GM11168 (cell line): ENCODE measurements at regions not wholly inside any gene's neighbourhood (a gene's known extent, or its start where the extent isn't known, plus 50 kb on each side); places are given as distances from the start of the nearest gene placed in this dataset.

Experiments
- in situ Hi-C: fragments of 300-500 bp; cut with MboI; formaldehyde crosslinking; loops from one replicate; pipeline ENCODE4 v1.12.0; 2022; ENCODE audit warnings: low sequenced_read_pairs; ENCODE audit not compliant: unreplicated experiment

DNA sequence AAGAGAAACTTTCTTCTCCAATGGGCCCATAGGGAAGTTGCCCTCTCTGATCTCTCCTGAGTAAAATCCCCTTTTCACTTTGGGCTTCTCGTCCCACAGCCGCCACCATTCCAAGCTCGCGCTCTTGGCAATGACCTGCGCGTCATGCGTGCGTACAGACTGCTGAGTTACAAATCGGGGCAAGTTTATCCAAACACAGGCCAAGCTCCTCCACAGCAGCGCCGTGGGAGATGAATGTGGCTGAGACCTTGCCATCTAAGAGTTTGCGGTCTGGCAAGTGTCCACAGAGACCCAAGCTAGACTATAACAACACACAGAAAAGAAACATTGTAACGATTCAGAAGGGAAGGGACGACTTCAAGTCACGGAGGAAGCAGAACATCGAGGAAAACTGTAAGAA lies 116.3 kb upstream of the SOD1 start:
- in situ Hi-C loops, result no loop called here

DNA sequence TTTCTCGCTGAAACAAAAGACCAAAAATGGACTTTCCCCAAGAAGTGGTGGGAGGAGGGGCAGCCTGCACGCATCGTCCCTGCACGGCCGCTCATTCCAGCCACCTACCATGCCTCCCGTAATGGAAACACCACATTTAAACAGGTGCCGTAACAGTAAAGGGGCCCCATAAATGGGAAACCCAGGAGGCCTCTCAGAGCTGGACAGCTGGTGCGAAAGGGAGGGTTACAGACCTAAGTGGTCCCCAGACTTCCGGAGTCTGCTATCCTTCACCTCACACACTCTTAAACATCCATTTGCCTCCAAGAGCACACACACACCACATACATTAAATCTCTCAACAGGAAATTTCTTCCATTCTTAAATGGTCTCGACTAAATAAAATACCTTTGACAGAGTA lies 120.7 kb upstream of the SOD1 start:
- in situ Hi-C loops, result no loop called here

DNA sequence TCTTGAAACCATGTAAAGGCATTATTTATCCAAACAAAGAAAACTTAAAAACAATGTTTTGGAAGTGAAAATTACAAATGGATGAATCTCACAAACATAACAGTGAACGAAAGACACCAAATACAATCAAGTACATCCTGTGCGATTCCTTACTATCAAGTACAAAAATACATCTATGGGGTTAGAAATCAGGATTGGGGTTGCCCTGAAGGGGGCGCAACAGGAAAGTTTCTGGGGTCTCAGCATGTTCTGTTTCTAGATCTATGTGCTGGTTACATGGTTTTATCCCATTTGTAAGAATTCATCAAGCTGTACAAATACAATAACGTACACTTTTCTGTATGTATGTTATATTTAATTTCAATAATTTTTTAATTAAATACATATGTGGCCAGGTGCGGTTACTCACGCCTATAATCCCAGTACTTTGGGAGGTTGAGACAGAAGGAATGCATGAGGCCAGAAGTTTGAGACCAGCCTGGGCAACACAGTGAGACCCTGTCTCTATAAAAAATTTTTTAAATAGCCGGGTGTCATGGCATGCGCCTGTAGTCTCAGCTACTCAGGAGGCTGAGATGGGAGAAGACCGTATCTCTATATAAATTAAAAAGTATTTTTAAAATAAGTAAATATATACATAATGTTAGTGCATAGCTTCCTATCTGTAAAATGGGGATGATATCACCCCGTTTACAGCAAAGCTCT lies 121.5 kb upstream of the SOD1 start:
- in situ Hi-C loops, result no loop called here

DNA sequence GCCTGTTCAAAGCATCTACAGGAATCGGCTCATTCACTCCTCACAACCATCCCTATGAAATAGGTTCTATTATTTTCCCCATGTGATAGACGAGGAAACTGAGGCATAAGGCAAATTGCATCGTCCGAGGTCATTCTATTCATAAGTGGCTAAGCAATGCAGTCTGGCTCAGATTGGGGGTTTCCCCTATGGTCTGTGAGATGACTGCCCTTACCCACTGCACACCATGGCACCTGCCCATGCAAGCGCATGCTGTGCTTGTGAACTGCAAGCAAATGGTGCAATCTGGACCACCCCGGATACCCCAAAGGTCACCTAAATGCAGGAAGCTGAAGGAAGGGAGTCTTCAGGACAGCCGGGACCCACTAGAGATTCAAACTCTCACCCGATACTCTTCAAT lies 123.4 kb upstream of the SOD1 start:
- in situ Hi-C loops, result no loop called here

DNA sequence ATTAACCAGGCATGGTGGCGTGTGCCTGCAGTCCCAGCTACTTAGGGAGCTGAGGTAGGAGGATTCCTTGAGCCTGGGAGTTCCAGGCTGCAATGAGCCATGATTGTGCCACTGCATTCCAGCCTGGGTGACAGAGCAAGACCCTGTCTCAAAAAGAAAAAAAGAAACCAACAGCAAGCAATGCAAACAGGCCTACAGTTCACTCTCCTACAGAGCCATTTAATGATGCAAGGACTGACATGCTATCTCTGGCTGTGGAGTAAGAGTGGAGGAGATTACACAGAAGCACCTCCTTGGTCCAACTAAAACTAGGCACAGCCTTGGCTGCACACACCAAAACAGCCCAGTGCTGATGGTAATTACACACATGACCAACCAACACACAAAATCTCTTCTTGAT lies 127.5 kb upstream of the SOD1 start:
- in situ Hi-C loops, result no loop called here

DNA sequence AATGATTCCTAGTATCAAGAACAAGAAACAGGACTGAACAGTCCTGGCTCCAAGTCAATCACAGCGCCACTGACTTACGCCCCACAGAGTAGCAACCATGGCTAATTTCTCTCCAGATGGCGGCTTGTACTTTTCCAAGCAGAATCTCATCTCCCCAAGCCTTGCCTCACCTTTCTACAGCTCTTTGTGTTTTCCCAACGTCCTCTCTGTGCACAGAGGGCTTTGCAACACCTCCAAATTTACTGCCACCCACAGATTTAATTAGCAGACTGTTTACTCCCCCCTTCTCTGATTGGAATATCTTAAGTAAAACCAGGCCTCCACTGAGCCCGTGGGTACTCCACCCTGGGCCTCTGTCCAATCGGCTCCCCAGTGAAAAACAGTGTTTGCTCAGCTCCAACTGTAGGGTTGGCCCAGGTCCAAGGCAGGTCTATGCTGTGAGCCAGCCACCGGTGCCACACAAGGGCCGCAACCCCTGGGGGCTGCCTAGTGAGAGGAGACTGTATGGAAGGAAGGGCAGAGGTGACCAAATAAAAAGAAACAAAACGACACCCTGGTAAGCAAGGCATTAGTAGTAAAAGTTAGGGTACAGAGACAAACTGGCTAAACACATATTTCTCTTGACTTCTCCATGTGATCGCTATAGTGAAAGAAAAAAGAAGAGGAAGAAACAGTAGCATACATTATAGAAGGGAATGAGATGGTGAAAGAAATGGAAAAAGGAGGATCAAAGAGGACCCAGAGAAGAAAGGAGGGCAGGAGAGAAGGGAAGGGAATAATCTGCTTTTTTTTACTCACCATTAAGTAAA lies 128.4 kb upstream of the SOD1 start:
- in situ Hi-C loops, result no loop called here

DNA sequence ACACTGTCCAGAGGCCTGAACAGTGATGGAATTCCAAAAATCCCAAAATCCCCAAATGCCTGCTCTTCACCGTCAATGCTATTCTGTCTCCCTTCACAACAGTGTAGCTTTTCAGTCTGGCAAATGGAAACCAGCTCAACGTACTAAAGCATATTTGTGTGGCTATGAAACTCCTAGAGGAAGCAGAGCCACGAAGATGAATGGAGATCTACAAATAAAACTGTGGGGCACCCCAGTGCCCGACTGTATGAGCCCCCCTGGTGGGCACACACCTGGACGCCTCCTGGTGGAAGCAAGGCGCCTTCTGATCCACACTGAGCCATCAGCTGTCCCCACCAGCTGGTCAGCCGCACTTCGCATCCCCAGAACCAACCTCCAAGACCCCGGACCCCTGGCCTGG lies 129.1 kb upstream of the SOD1 start:
- in situ Hi-C loops, result no loop called here

DNA sequence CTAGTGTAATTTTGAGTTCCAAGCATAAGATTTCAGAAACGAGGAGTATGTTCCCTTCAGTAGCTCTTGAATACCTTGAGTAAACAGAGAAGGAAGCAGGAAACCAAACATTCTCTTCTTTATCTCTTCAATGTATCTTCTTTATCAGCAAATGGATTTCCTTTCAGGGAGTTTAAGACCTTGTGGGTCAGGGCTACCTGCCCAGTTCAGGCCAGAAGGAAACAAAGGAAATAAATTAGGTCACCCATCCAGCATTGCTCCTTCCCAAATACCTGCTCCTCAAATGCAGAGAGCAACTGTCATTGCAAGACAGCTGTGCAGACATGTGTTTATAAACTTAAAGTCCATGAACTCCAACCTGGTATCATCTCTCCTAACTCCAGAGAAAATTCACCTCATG lies 130.1 kb upstream of the SOD1 start:
- in situ Hi-C loops, result no loop called here

DNA sequence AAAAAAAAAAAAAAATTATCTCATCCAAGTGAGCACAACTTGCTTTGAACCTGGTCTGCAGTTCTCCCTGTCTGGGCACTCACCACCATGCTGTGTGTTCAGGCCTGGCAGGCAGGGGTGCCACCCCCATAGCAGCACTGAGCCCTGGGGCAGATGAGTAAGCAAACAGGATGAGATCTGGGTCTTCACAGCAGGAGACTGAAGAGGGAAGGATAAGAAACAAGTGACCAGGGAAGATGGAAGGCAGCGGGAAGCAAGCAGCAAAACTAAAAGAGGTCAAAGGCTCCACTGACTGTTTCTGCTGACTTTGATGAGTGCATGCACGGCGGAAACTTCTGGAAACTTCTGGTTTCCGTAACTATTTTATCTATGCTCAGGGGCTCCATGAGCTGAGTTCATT lies 133.5 kb upstream of the SOD1 start:
- in situ Hi-C loops, result no loop called here

DNA sequence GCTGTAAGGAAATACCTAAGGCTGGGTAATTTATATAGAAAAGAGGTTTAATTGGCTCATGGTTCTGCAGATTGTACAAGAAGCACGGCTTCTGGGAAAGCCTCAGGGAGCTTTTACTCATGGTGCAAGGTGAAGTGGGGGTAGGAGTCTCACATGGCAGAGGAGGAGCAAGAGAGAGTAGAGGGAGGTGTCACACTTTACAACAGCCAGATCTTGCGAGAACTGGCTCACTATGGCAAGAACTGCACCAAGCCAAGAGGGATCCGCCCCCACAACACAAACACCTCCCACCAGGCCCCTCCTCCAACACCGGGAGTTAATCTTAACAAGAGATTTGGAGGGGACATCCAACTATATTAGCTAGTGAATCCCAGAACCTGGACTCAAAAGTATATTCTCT lies 135.4 kb upstream of the SOD1 start:
- in situ Hi-C loops, result no loop called here

DNA sequence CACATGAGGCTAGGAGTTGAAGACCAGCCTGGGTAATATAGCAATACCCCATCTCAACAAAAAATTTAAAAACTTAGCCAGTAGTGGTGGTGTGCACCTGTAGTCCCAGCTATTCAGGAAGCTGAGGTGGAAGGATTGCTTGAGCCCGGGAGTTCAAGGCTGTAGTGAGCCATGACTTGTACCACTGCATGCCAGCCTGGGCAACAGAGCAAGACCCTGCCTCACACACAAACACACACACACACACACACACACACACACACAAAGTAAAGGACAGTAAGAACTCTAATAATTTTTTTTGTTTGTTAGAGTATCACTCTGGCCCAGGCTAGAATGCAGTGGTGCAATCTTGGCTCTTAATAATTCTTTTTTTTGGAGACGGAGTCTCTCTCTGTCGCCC lies 138.0 kb upstream of the SOD1 start:
- in situ Hi-C loops, result no loop called here

DNA sequence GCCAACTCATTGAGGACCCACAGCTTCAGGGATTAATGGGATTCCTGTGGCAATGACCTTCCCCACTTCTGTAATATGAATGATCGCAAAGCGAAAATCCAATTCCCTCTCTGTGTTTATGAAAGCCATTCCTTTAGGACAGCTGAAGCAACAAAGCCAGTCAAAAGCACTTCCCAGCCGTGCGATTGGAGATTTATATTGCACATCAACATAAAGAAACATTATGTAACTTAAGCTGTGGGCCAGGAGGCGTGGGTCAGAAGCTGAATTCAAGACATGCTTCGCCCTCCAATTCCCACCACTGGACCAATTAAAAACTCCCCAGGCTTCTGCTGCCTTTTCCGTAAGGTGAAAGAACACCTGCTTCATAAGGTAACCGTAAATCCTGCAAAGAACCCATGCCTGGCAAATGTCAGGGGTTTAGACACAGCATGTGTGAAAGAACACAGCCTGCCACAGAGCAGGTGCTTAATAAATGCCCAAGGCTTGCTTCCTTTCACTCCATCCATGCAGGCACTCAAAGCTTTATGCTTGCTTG lies 138.9 kb upstream of the SOD1 start:
- in situ Hi-C loops, result no loop called here

DNA sequence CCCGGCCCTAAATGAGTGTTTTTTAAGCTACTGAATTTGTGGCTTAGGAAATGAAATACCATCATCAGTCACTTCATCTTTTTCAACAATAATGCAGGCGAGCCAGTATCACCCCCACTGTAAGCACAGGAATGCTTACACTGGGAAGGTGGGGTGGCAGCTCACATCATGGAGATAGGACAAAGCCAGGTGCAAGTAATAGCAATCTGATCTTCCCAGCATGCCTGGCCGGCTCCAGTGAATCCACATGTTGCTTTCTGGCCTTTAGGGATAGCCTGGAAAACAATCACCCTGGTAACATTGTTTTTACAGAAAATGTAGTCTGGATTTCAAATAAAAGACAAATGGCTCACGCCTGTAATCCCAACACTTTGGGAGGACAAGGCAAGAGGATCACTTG lies 140.9 kb upstream of the SOD1 start:
- in situ Hi-C loops, result no loop called here

DNA sequence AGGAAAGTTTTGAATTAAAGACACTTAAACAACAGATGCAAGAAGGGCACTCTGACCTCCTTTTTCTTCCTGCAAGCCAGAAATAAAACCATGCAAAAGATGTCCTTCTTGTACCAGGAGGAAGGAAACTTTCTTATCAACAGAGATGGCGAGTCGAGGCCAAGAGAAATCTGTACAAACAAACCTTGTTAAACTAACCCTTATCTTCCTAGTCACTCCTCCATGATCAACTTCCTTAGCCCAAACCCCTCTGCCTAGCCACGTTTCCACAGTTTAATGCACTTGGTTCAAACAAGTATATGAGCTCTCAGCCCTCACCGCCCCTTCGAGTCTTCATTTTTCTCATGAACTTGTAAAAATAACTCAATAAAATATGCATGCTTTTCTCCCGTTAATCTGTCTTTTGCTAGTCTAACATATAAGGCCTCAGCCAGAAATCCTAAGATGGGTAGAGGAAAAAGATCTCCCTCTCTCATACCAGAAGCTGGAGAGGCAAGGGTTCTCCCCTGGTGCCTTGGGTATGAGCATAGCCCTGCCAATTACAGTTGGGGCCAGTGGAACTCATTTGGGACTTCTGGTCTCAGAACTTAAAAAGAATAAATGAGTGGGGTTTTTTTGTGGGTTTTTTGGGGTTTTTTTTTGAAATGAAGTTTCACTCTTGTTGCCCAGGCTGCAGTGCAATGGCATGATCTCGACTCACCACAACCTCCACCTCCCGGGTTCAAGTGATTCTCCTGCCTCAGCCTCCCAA lies 141.7 kb upstream of the SOD1 start:
- in situ Hi-C loops, result no loop called here

DNA sequence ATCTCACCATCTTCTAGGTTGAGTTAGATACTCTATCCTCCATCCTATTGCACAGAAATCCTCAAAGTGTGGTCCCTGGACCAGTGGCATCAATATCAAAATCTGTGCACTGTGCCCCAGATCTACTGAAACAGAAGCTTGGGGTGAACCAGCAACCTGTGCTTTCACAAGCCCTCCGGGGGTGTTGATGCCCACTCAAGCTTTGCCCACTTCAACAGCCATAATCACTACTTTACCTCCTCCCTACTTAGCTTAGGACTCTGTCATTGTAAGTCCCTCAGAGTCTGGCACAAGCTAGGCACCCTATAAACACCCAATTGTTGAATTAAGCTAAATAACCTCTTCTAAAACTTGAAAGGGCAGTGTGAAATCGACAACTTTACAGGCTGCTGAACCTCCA lies 144.2 kb upstream of the SOD1 start:
- in situ Hi-C loops, result no loop called here

DNA sequence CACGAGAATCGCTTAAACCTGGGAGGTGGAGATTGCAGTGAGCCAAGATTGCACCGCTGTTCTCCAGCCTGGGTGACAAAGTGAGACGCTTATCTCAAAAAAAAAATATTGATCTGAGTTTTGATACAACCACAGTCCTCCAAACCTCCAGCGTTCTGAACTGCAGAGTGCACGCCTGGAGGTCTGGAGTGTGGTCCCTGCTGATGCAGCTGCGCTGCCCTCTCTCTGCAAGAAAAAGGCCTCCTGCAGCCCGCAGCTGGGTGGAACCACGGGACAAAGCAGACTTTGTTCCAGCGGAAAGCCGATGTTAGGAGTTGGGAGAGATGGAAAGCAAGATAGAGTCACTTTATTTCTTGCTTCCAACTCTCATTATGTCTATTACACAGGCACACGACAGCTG lies 144.9 kb upstream of the SOD1 start:
- in situ Hi-C loops, result loop anchor here (5.0 kb wide), 1 partner anchor 33 kb away; no protein-coding TSS in a partner anchor

DNA sequence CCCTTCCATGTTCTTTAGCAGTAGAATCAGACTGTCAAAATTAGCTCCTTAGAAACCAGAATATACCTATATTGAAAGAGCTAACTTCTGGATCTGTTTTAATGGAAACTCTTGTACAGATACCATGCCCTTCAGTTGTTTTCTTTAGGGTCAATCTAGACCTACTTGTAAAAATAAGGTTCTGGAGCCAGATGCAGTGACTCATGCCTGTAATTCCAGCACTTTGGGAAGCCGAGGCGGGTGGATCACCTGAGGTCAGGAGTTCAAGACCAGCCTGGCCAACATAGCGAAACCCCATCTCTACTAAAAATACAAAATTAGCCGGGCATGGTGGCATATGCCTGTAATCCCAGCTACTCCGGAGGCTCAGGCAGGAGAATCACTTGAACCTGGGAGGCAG lies 146.0 kb upstream of the SOD1 start:
- in situ Hi-C loops, result loop anchor here (5.0 kb wide), 1 partner anchor 34 kb away; no protein-coding TSS in a partner anchor

DNA sequence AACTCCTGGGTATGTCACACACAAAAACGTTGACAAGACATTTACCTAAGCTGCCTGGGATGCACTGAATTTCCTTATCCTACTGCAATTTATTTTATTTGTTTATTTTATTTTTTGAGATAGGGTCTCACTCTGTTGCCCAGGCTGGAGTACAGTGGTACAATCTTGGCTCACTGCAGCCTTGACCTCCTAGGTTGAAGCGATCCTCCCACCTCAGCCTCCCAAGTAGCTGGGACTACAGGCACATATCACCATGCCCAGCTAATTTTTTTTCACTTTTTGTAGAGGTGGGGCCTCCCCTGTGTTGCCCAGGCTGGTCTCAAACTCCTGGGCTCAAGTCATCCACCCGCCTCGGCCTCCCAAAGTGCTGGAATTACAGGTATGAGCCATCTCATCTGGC lies 147.5 kb upstream of the SOD1 start:
- in situ Hi-C loops, result loop anchor here (5.0 kb wide), 1 partner anchor 35 kb away; no protein-coding TSS in a partner anchor

DNA sequence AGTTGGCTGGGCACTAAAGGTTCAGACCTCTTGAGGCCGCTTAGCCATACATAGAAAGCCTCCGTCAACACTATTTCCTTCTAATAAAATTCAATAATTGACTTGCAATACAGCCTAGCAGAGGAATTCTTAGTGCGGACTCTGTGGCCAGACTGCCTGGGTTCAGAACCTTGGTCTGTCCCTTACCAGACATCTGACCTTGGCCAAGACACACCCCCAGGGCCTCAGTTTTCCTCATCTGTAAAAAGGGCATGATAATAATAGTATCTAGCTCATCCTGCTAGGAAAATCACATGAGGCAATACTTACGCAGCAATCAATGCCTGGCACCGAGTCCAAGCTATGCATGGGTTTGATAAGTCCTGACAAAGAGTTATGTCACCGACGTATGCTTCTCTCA lies 148.2 kb upstream of the SOD1 start:
- in situ Hi-C loops, result loop anchor here (5.0 kb wide), 1 partner anchor 36 kb away; no protein-coding TSS in a partner anchor

DNA sequence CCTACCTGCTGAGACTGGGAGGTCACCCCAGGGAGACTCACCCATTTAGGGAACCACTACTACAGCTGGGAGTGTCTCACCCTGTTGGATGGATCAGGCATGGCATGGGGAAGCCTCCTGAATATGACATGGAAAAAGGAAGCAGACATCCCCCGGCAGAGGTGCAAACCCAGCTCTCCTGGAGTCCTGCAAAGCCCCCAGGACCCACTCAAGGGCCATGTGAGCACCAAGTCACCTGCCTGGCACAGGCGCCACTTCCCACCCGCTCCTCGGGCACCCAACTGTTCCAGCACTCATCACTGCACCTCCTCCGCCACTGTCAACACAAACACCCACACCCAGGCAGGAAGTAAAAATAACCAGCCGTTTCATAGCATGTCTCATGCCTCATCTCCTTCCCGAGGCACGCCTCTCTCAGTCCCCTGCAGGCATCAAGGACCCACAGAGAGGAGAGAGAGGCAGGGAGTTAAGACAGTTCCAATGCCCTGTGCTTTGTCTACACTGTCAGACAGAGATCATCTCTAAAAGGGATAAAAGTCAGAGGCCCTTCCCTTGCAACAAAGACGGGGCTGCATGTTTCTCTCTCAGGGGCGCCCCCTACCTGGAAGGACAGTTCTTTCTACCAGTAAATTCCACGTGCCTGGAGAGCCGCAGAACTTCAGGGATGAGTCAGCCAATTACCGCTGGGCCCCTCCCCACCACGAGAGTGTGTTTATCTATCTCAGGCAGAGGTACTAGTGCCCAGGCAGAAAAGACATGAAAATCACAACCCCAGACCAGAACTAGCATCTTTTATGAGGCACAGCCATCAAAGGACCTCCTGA lies 150.1 kb upstream of the SOD1 start:
- in situ Hi-C loops, result loop anchor here (5.0 kb wide), 1 partner anchor 38 kb away; no protein-coding TSS in a partner anchor
